HepG2 (cell line): ENCODE measurements at regions not wholly inside any gene's neighbourhood (a gene's known extent, or its start where the extent isn't known, plus 50 kb on each side); places are given as distances from the start of the nearest gene placed in this dataset.

ENCODE experiments used
- ATAC-seq: fragments of 200-7000 bp; cut with Tn5 transposase; 3 replicates; pipeline ENCODE4 v1.9.1; 2020; ENCODE audit warnings: mild to moderate bottlenecking, moderate library complexity
- BruUV-seq: library from RNA; stranded (reverse); fragments of 400-500 nt; replicated peaks from 2 replicates; lab custom pipeline; 2021; lab: Mats Ljungman, UMichigan
- CTCF ChIA-PET: fragments of 300-600 bp; formaldehyde crosslinking; extraction: SDS; loops from one replicate; lab custom pipeline; 2021; ENCODE audit warnings: low total read pairs, inconsistent platforms, low intra/inter-chr PET ratio; lab: Yijun Ruan, JAX
- POLR2A ChIA-PET: fragments of 350-600 bp; sonication (Branson Sonifier 250); formaldehyde crosslinking; loops from one replicate; lab custom pipeline; 2020; ENCODE audit warnings: antibody characterized with exemption, inconsistent platforms; lab: Yijun Ruan, JAX
- DNase-seq: peaks from one replicate; pipeline ENCODE4 v3.0.0-alpha.2; 2015; ENCODE audit warnings: low spot score
- FAIRE-seq: peaks from 3 replicates; lab custom pipeline; 2011; peaks lifted over from hg19 to GRCh38; lab: Jason Lieb, UNC
- H2AFZ ChIP-seq: one replicate; pipeline ENCODE4 v1.6.1; 2011; ENCODE audit warnings: low read length, inconsistent platforms
- H3K27ac ChIP-seq: fragments of 300-600 bp; 3 replicates; pipeline ENCODE4 v1.8.0; 2011; ENCODE audit warnings: mixed run types, mild to moderate bottlenecking, mixed read lengths, low read length, inconsistent platforms; ENCODE audit not compliant: insufficient read depth; ENCODE audit errors: extremely low read length
- H3K27me3 ChIP-seq, 2 experiments: fragments of 200-600 bp in 1 of 2; 2 replicates in 1 of 2; 3 replicates in 1 of 2; pipeline versions ENCODE4 v1.6.0 to v1.8.0; 2011; ENCODE audit warnings: low read length in 2 of 2, mild to moderate bottlenecking in 2 of 2, moderate library complexity in 2 of 2, inconsistent platforms in 1 of 2; ENCODE audit not compliant: insufficient read depth in 2 of 2, control insufficient read depth in 1 of 2
- H3K36me3 ChIP-seq, 2 experiments: fragments of 200-600 bp in 1 of 2; replicated peaks in 1 of 2; 2 replicates in 1 of 2; 3 replicates in 1 of 2; pipeline versions ENCODE4 v1.5.1 to v1.8.0; 2011; ENCODE audit warnings: low read length in 2 of 2, inconsistent platforms in 1 of 2; ENCODE audit not compliant: insufficient read depth in 2 of 2, control insufficient read depth in 1 of 2
- H3K4me1 ChIP-seq: 2 replicates; pipeline ENCODE4 v1.5.1; 2012; ENCODE audit warnings: low read length, inconsistent platforms; ENCODE audit not compliant: insufficient read depth
- H3K4me2 ChIP-seq: 2 replicates; pipeline ENCODE4 v1.6.0; 2011; ENCODE audit warnings: low read depth, low read length, inconsistent platforms
- H3K4me3 ChIP-seq, 3 experiments: fragments of 200-600 bp in 1 of 3; sonication (generic), shearing (Covaris generic) in 1 of 3; replicated peaks in 1 of 3; 2 replicates each; pipeline ENCODE4 v1.5.1; 2011 to 2016; ENCODE audit warnings: low read length in 3 of 3, inconsistent platforms in 2 of 3, low read depth in 2 of 3, mild to moderate bottlenecking in 2 of 3, control low read depth in 1 of 3, mixed read lengths in 1 of 3; ENCODE audit not compliant: insufficient read depth in 1 of 3
- H3K79me2 ChIP-seq: one replicate; pipeline ENCODE4 v1.6.1; 2011; ENCODE audit warnings: low read length, inconsistent platforms; ENCODE audit not compliant: insufficient read depth
- H3K9ac ChIP-seq: 2 replicates; pipeline ENCODE4 v1.6.0; 2011; ENCODE audit warnings: mild to moderate bottlenecking, low read depth, low read length, inconsistent platforms; ENCODE audit not compliant: insufficient read depth
- H3K9me3 ChIP-seq: 2 replicates; pipeline ENCODE4 v1.5.1; 2012; ENCODE audit warnings: mild to moderate bottlenecking, low read length
- H4K20me1 ChIP-seq: 2 replicates; pipeline ENCODE4 v1.6.0; 2011; ENCODE audit warnings: inconsistent platforms, mild to moderate bottlenecking, low read length, moderate library complexity; ENCODE audit not compliant: insufficient read depth
- ATF1 ChIP-seq: IDR thresholded peaks from 2 replicates; pipeline ENCODE4 v1.6.1; 2016; ENCODE audit warnings: mild to moderate bottlenecking, control low read depth
- CBX2 ChIP-seq, 2 experiments: fragments of 200-600 bp in 1 of 2; sonication (generic); formaldehyde crosslinking in 1 of 2; IDR thresholded peaks; 2 replicates each; pipeline versions ENCODE4 v1.7.0 to v1.8.1; 2018 to 2022; ENCODE audit warnings: low read depth in 2 of 2, low read length in 1 of 2, mild to moderate bottlenecking in 1 of 2, missing genetic modification reagents in 1 of 2
- CHCHD3 ChIP-seq: sonication (generic); formaldehyde crosslinking; IDR thresholded peaks from 2 replicates; pipeline ENCODE4 v1.8.0; 2022; ENCODE audit warnings: mild to moderate bottlenecking, missing genetic modification reagents, moderate library complexity
- FIP1L1 ChIP-seq: fragments of 200-400 bp; formaldehyde crosslinking; IDR thresholded peaks from 2 replicates; pipeline ENCODE4 v1.6.1; 2018; ENCODE audit warnings: low read depth, mild to moderate bottlenecking, low read length, moderate library complexity, borderline replicate concordance; ENCODE audit not compliant: insufficient read depth
- HOXD1 ChIP-seq: sonication (generic); formaldehyde crosslinking; IDR thresholded peaks from 2 replicates; pipeline ENCODE4 v1.5.0; 2020; ENCODE audit warnings: missing genetic modification reagents
- PRPF4 ChIP-seq: fragments of 200-400 bp; formaldehyde crosslinking; IDR thresholded peaks from 2 replicates; pipeline ENCODE4 v1.6.1; 2016; ENCODE audit warnings: low read length, low read depth; ENCODE audit not compliant: poor library complexity, severe bottlenecking
- ZNF205 ChIP-seq: IDR thresholded peaks from 2 replicates; pipeline ENCODE4 v1.6.1; 2018; ENCODE audit warnings: missing biosample characterization, missing genetic modification reagents
- ZNF607 ChIP-seq: sonication (generic); formaldehyde crosslinking; IDR thresholded peaks from 2 replicates; pipeline ENCODE4 v1.5.1; 2020; ENCODE audit warnings: missing genetic modification reagents, mild to moderate bottlenecking, borderline replicate concordance
- WGBS: methylation state at CpG from one replicate; pipeline ENCODE4 v1.1.6; 2017; ENCODE audit warnings: low lambda C conversion rate; 5-methylcytosine and 5-hydroxymethylcytosine counted together
- in situ Hi-C: cut with HindIII; loops from 2 replicates; pipeline ENCODE4 v1.10.0; 2017; ENCODE audit warnings: low pct_unique_long_range_greater_than_20kb; ENCODE audit not compliant: extremely low pct_ligation_motif_present
- intact Hi-C: fragments of 100-400 bp; cut with micrococcal nuclease; formaldehyde crosslinking; loops from one replicate; pipeline ENCODE4 v1.10.0; 2022; ENCODE audit not compliant: unreplicated experiment
- TF ChIP-seq, protein P1 (sequence below), 2 experiments: fragments of 450-650 bp in 1 of 2; sonication (generic) in 1 of 2; formaldehyde crosslinking in 1 of 2; IDR thresholded peaks; 2 replicates each; pipeline versions ENCODE4 v1.6.1 to v1.8.0; 2016 to 2022; ENCODE audit warnings: antibody characterized with exemption in 1 of 2, mild to moderate bottlenecking in 1 of 2, missing genetic modification reagents in 1 of 2
- TF ChIP-seq, protein P2 (sequence below): sonication (generic); formaldehyde crosslinking; IDR thresholded peaks from 2 replicates; pipeline ENCODE4 v1.9.0; 2021; ENCODE audit warnings: missing genetic modification reagents, borderline replicate concordance
- TF ChIP-seq, protein P3 (sequence below): sonication (generic); formaldehyde crosslinking; conservative IDR thresholded peaks from 2 replicates; pipeline ENCODE4 v1.8.0; 2022; ENCODE audit warnings: mild to moderate bottlenecking, moderate library complexity, missing genetic modification reagents

DNA sequence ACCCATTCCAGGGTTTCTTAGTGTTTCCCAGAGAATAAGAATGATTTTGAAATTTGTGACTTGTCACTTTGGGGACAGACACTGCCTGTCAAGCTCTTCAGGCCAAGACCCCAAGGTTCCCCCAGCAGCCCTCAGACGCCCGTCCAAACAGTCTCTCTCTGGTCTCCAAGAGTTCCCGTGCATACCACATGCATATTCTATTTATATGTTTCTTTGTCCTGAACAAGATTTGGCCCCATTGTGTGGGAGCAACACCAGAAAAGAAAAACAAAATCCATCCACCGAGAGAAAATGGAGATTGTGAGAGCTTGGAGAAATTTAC lies 52.2 kb upstream of the CTAGE1 start:
- DNase-seq (no peak), ATAC-seq (no peak), FAIRE-seq (no peak)
- Histone ChIP-seq H3K27ac (no peak overlapping the region), H3K9me3 (no peaks in the 10 kb centered on the region), H2AFZ (no peak overlapping the region), H3K27me3 (peaks cover 1 to 12% of the 10 kb centered on the region in 2 experiments; a peak in 2 of 5 replicates), H3K36me3 (no peaks in the 10 kb centered on the region), H3K4me3 (no peak overlapping the region), H3K4me1 (peaks cover 39% of the 10 kb centered on the region), H4K20me1 (no peaks in the 10 kb centered on the region), H3K9ac (no peak overlapping the region), H3K79me2 (no peaks in the 10 kb centered on the region), H3K4me2 (no peak overlapping the region)
- 51% methylated on average over 4 of the region's 4 CpGs for WGBS
- BruUV-seq = no TSS peak
- in situ Hi-C loops = no loop called here
- POLR2A ChIA-PET = no interaction called here
- intact Hi-C loops = no loop called here
- CTCF ChIA-PET = no interaction called here
- TF ChIP-seq HOXD1 (CRISPR knock-in tag) (no peak), ATF1 (CRISPR knock-in tag) (no peak), ZNF205 (CRISPR knock-in tag) (no peak), CHCHD3 (no peak), ZNF607 (CRISPR knock-in tag) (no peak), PRPF4 (no peak), CBX2 (IDR thresholded peaks at IDR 0.05; ENCODE audit: low read depth, low read length) (no peak), CBX2 (CRISPR knock-in tag; IDR thresholded peaks at IDR 0.05; ENCODE audit: low read depth) (no peak), FIP1L1 (no peak)
- TF ChIP-seq, protein P1, sequence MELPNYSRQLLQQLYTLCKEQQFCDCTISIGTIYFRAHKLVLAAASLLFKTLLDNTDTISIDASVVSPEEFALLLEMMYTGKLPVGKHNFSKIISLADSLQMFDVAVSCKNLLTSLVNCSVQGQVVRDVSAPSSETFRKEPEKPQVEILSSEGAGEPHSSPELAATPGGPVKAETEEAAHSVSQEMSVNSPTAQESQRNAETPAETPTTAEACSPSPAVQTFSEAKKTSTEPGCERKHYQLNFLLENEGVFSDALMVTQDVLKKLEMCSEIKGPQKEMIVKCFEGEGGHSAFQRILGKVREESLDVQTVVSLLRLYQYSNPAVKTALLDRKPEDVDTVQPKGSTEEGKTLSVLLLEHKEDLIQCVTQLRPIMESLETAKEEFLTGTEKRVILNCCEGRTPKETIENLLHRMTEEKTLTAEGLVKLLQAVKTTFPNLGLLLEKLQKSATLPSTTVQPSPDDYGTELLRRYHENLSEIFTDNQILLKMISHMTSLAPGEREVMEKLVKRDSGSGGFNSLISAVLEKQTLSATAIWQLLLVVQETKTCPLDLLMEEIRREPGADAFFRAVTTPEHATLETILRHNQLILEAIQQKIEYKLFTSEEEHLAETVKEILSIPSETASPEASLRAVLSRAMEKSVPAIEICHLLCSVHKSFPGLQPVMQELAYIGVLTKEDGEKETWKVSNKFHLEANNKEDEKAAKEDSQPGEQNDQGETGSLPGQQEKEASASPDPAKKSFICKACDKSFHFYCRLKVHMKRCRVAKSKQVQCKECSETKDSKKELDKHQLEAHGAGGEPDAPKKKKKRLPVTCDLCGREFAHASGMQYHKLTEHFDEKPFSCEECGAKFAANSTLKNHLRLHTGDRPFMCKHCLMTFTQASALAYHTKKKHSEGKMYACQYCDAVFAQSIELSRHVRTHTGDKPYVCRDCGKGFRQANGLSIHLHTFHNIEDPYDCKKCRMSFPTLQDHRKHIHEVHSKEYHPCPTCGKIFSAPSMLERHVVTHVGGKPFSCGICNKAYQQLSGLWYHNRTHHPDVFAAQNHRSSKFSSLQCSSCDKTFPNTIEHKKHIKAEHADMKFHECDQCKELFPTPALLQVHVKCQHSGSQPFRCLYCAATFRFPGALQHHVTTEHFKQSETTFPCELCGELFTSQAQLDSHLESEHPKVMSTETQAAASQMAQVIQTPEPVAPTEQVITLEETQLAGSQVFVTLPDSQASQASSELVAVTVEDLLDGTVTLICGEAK (IDR thresholded peaks at IDR 0.05) = no peak
- TF ChIP-seq, protein P1 (CRISPR knock-in tag; IDR thresholded peaks at IDR 0.05) = no peak
- TF ChIP-seq, protein P2, sequence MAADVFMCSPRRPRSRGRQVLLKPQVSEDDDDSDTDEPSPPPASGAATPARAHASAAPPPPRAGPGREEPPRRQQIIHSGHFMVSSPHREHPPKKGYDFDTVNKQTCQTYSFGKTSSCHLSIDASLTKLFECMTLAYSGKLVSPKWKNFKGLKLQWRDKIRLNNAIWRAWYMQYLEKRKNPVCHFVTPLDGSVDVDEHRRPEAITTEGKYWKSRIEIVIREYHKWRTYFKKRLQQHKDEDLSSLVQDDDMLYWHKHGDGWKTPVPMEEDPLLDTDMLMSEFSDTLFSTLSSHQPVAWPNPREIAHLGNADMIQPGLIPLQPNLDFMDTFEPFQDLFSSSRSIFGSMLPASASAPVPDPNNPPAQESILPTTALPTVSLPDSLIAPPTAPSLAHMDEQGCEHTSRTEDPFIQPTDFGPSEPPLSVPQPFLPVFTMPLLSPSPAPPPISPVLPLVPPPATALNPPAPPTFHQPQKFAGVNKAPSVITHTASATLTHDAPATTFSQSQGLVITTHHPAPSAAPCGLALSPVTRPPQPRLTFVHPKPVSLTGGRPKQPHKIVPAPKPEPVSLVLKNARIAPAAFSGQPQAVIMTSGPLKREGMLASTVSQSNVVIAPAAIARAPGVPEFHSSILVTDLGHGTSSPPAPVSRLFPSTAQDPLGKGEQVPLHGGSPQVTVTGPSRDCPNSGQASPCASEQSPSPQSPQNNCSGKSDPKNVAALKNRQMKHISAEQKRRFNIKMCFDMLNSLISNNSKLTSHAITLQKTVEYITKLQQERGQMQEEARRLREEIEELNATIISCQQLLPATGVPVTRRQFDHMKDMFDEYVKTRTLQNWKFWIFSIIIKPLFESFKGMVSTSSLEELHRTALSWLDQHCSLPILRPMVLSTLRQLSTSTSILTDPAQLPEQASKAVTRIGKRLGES = no peak
- TF ChIP-seq, protein P3, sequence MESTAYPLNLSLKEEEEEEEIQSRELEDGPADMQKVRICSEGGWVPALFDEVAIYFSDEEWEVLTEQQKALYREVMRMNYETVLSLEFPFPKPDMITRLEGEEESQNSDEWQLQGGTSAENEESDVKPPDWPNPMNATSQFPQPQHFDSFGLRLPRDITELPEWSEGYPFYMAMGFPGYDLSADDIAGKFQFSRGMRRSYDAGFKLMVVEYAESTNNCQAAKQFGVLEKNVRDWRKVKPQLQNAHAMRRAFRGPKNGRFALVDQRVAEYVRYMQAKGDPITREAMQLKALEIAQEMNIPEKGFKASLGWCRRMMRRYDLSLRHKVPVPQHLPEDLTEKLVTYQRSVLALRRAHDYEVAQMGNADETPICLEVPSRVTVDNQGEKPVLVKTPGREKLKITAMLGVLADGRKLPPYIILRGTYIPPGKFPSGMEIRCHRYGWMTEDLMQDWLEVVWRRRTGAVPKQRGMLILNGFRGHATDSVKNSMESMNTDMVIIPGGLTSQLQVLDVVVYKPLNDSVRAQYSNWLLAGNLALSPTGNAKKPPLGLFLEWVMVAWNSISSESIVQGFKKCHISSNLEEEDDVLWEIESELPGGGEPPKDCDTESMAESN (CRISPR knock-in tag) = no peak
